Activated CD4-positive, alpha-beta T cell treated with anti-CD3 and anti-CD28 coated beads, Interleukin-2, amount 50 U/mL, for 1 hour (primary cell): ENCODE measurements at regions not wholly inside any gene's neighbourhood (a gene's known extent, or its start where the extent isn't known, plus 50 kb on each side); places are given as distances from the start of the nearest gene placed in this dataset.
"Not testable (repeated sequence)": the region's sequence is repeated elsewhere in the genome, so short reads cannot be mapped to it uniquely, and the experiment has no call there.

ENCODE experiments used
- DNase-seq: peaks from one replicate; pipeline ENCODE4 v3.0.0-alpha.2; 2020

DNA sequence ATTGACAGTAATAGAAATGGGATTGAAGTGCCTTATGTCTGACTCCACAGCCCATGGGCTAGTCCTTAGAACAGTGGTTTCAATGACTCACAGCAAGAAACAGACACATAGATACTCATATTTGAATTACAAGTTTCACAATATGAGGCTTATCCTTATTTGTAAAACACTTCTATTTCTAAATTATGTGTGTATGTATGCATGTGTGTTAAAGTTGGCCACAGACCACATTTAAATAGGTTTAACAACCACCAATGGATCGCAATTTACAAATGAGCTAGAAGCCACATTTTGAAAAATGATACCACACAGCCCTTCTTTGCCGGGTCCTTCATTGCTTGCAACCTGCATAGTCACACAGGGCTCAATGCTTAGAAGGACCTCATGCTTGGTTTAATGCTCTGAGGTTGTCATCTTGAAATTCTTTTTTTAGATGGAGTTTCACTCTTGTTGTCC, 157.8 kb upstream of the PREP start:
- DNase-seq = no peak

DNA sequence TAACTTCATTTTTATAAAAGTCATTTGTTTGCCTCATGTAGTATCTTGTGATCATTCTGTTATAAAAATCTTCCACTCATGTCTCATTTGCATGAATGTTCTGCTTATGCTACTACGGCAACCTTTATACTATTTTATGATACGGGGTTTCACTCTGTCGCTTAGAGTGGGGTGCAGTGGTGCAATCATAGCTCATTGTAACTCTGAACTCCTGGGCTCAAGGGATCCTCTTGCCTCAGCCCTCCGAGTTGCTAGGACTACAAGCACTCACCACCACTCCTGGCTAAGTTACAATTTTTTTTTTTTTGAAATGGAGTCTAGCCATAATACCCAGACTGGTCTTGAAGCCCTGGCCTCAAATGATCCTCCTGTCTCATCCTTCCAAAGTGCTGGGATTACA, 154.4 kb upstream of the PREP start:
- DNase-seq = no peak

DNA sequence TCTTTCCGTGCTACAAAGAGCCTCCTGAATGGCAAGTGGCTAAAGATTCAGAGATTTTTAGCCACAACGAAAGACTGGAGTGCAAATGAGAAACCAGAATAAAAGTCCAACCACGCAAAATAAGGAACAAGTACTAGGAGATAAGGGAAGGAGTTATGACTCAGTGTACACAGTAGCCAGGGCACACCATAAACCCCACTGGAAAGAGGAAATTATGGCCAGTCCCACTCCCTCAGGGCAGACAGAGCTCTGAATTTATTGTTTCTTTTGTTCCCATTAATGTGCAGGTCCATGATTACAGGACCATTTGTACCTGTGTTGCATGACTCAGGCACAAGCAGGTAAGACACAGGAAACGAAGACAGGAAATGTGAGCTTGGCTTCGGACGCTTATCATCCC, 150.3 kb upstream of the PREP start:
- DNase-seq = no peak

DNA sequence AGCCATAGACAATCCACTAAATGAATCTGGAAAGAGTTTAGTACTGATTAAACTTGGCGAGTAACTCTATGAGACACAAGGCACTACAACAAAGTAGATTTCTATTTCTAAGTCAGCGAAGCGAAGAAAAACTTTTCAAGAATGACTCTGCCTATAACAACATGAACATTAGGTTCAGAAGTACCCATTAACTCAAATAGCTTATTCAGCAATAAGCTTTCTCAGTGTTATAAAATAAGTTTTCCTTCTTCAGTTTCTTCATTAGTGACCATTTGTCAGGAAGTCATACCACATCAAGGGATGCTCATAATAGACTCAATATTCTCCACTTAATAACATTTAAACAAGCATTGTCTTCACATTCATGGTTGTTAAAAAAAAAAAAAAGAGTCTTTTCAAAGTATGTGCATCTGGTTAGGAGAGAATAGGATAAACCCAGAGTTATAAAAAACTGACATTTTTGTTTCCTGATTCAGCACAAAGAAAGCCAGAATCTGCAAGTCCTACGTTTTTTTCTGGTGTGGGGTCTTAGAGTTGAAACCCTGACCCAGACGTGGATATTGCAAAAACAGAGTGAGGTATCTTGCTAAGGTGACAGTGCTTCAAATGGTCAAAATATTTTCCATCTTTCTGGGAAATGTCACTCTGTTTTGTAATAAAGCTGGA, 148.2 kb upstream of the PREP start:
- DNase-seq = no peak

DNA sequence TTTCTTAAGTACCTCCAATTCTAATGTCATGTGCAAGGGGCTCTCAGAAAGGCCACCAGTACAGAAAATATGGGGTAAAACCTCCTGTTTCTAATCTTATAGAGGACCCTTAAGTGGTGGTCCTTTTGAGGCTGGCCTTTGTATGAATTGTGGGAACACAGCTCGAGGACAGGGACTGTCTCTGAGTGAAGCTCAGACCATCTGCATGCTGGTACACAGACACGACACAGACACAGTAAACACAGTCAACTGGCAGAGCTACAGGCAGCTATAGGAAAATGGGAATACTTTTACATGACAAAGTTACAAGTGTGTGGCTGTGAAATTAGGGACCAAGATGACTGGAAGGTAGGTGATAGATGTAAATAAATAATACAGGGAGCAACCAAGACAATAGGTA, 143.9 kb upstream of the PREP start:
- DNase-seq = no peak

DNA sequence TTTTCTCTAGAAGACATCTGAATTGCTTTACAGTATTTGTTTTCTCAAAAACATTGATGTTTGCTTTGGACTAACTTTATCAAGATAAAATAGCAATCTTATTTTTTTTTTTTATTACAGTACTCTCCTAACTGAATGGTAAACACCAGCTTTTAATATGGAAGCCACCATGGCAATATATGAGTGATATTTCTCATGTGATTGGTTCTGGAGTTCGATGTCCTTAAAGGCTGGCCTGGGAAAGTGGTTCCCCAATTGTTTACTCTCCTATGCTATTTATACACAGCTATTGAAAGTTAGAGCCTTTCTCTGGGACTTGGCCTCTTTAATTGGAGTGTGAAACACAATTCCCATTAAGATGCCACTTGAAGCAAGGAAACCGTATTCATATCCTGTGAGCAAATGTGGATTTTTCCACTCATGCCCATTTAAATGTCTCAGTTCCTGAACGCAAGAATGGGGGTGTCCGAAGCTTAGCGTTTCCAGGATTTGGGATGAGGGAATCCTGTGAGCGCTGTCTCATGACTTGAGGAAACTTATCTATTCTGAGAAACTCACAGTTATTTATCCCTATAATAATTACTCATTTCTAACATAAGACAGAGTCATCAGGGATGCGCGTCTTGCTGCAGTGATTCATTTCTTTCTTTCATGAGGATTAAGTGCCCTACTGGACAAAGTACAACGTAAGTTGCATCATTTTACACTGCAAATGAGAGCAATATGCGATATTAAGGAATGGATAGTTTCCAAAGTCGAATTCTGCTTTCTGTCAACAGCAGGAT, 143.3 kb upstream of the PREP start:
- no peak for DNase-seq

DNA sequence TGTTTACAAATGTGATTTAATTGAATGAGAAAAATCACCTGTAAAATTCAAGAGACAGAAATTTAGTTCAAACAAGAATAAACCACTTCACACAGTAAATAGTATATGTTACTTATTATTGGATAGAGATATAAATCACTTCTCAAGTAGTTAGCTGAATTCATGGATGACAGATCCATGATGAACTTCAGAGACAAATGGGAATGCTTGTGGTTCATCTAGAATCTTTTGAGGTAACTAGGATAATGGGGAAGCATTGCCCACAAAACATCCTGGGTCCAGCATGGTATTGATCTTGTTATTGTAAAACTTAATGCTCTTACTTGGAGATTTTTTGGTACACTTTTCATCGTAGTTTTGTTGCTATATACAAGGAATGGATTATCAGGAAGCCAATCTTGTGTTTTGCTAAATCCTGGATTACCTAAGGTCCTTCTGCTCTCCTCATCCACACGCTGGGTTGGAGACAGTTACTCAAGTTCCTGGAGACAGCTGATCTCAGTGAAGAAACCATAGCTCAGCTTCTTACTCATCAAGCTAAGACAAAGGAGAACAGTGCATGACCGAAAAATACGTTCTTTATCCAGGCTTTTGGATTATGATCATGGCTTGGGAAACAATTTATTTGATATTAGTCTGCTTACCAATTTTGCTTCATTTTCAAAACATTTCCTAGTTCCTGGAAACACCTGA, 142.5 kb upstream of the PREP start:
- no peak for DNase-seq

DNA sequence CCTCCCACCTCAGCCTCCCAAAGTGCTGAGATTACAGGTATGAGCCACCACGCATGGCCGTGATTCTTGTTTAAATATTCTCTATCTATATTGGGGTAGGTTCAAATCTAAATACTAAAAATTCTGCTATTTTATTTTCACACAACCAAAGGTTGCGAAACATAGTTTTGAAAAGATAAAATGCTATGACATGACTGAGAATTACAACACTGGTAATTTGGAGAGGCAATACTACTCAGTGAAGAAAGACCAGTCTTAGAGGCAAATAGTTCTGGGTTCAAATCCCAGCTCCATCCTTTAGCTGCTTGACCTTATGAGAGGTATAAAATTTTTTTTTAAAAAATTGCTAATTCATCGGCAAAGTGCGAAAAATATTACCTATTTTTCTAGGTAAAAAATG, 137.0 kb upstream of the PREP start:
- DNase-seq = no peak

DNA sequence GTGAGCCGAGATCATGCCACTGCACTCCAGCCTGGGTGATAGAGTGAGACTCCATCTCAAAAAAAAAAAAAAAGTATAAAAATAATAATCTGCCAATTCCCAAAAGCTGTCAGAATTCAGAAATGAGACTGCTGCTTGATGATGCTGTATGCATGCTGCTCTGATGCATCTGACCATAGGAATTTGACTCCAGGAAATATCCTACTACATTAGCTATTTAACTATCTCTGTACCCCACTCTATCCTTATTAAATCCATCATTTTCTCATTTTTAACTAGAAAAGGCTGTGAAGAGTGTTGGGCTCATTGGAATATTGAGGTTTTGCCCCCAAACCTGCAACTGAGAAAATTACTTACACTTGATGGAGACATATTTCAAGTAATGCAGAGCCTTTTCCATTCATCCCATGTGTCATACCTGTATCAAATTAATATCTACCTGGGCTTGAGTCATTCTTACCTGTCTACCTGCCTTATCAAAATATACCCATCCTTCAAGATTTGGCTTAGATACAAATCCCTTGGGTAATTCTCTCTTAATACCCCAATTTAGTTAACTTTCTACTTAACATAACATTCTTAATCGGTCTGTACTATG, 135.2 kb upstream of the PREP start:
- DNase-seq = no peak

DNA sequence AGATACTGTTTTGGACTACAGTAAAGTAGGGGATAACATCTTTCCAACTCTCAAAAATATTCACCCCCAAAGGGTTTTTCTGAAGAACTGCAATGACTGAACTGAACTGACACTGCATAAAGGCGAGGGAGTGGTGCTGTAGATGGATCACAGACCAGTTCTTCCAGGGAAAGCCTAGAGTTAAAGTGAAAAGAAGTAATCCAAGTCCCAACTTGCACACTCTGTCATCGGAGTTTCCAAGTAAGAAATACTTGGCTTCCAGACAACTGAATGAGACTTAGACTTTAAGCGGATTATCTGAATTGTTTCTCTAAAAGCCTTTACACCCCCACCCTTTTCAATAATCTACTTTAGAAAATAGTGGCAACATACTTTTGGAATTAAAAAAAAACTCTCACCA, 134.1 kb upstream of the PREP start:
- no peak for DNase-seq

DNA sequence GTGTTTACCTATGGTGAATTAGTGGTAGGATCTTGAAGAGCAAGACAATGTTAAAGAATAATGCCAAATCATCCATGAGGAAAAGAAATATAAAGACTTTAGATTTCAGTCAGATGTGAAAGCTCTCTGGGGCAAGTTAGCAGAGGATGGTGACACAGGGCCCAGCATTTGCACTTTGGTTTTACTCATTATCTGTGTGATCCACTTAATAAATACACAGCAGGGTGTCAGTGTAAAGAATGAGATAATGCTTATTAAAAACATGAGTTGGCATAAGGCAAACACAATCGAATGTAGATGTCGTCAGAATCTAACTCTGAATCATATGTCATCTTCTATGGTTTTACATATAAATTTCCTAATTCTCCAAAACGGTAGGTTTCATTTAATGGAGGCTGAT, 130.4 kb upstream of the PREP start:
- no peak for DNase-seq

DNA sequence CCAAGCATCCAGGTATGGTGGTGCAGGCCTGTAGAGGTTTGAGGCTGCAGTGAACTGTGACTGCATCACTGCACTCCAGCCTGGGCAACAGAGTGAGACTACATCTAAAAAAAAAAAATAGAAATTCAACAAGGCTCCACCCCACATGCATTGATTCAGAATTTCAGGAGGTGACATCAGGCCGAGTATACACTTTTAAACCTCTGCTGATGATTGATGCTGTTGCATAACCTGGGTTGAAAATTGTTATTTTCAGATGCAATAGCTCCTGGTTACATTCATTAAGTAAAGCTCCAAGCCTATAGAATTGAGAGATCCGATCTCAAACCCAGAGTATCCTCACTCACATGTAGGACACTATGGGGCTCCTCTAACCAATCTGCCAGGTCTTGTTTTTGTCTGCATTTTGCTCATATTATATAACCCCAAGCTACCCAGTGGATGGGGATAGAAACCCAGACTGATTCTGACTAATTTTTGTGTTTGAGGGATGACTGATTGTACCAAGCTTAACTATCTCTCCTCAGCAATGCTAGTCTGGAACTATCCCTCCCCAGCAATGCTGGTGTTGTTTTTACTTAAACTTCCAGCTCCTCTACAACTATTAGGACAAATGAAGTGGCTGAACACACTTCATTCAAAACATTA, 123.5 kb upstream of the PREP start:
- no peak for DNase-seq

DNA sequence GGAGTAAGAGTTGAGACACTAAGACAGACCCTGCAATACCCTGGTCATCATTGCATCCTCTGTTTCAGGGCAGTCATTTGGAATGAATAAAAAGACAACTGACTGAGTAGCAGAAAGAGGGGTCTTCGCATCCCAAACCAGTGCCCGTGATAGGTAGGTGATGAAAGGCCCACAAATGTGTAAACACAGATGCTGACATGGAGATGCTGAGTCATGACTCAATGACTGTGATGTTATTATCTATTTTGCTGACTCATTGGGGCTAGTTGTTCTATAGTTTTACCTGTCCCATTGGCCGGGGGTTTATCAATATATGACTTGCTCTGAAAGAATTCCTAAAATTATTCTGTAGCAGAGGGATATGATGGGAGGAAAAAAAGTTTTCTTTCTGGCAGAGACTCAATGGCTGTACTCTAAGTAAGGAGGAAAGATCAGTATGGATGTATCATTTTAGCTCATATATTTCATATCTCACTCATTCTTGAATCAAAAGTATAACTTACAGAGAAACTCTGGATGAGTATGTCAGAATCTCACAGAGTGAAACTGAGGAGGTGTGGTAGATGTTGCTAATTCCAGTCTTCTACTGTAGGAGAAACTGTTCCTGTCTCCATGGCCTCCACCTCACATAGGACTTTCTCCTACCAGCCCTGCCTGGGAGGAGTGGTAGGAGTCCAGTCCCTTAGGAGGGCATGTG, 119.9 kb upstream of the PREP start:
- DNase-seq = no peak

DNA sequence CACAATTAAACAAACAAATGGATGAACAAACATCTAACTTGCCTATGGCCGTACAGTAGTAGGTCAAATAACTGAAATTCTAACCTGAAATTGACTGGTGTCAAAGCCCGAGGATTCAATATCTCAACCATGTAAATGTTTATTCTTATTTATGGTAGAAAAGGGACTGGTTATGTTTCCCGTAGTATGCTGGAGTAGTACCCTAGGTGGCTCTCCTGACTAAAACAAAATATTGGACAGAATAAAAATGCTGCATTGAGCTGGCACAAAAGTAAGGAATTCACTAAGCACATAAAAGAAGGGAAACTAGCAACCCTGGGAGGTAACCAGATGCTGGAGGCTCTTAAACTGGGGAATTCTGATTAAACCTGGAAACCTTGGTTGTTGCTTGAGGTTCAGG, 117.1 kb upstream of the PREP start:
- no peak for DNase-seq

DNA sequence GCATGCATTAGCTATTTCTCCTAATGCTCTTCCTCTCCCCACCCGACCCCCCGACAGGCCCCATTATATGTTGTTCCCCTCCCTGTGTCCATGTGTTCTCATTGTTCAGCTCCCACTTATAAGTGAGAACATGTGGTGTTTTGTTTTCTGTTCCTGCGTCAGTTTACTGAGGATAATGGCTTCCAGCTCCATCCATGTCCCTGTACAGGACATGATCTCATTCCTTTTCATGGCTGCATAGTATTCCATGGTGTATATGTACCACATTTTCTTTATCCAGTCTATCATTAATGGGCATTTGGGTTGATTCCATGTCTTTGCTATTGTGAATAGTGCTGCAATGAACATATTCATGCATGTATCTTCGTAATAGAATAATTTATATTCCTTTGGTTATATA, 116.1 kb upstream of the PREP start:
- not testable (repeated sequence) for DNase-seq

DNA sequence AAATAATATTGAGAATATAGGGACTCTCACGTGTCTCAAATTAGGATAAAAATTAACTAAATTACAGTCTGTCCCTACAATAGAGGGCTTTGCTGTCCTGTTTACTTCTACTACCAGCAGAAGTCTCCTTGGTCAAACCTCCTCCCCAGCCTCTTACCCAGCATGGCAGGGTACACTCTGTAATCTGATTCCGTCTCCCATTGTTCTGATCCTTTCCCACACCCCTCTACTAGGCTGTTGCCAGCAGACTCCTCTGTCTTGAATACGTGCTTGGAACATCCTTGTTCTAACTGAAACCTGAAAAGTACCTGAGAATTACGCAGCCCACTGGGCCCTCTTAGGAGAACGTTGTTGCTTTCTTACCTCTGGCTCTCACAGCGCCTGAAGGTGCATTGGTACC, 112.2 kb upstream of the PREP start:
- no peak for DNase-seq

DNA sequence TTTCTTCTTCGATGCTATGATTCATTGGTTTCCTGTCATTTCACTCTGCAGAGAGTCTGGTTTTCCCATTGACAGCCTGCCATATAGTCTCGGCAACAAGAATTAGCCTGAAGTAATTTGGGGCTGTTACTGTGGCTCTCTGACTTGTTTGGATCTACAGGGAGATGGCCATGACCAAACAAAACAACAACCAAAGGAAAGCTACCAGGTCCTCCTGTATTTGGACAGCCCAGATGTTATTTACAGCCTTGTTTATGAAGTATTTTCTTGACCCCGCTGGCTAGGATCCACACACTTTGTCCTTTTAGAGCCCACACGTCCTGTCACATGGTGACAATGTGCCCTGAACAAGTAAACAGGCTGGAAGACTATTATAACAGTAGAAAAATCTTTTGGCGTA, 111.4 kb upstream of the PREP start:
- DNase-seq = no peak

DNA sequence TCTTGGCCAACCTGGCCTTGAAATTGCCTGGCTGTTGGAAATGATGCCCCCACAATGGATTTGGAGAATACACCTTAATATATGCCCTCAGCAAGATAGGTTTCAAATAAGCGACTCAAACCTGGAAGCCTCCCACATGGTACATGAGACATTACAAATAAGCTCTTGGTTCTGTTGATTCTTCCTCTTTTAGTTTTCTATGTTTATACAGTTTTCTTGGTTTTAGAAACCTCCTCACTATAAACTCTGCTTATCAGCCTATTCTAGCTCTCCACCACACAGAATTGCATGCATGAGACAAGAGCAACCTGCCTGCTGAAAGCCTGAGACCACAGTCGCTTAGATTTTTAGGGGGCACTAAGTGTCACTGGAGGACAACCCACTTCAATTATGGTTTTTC, 108.8 kb upstream of the PREP start:
- no peak for DNase-seq

DNA sequence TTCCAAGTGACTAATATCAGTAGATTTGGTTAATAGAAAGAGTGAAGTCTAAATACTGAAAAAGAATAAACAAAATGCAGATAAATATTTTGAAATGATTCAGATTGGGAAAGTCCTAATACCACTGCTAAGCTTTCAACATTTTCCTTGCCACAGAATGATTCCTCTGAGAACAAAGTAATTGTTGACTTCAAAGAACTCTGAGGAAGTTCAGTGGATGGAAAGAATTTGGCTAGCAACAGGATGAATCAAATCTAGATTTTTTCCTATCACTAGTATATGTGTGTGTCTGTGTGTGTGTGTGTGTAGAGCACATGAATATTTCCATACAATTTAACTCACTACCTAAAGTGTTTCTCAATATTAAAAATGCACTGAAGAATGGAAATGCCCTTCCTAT, 107.9 kb upstream of the PREP start:
- no peak for DNase-seq

DNA sequence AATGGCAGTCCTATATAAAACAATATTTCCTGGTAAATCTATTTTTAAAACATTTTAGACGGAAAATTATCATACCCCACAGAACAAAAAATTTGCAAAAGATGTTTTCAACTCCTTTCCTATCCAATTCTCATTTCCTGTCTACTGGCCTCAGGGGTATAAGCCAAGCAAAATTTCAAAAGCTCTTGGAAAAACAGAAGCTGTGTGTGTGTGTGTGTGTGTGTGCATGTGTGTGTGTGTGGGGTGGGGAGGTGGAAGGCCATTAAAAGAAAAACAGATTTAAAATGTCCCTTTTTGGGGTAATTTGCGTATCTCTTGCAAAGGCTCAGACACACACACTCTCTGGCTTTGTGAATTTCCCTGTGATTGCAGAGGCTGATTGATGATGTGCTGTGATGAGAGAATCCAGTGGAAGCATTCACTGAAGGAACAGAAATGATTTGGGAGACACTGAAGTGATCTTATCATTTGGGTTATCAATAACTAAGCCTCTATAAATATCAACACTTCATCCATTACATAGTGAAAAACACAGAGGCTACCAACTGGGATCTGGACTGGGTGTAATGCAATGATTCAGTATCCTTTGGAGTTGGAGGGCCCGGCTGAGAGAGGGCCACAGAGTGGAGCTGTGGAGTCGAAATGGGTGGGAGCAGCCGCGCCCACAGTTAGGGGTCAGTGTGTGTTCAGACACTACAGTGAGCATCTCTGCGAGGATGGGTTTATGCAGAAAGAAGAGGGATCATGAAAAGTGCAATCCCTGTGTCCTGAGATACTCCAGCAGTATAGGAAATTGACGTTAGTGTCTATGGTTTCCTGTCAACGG, 106.8 kb upstream of the PREP start:
- DNase-seq = no peak

DNA sequence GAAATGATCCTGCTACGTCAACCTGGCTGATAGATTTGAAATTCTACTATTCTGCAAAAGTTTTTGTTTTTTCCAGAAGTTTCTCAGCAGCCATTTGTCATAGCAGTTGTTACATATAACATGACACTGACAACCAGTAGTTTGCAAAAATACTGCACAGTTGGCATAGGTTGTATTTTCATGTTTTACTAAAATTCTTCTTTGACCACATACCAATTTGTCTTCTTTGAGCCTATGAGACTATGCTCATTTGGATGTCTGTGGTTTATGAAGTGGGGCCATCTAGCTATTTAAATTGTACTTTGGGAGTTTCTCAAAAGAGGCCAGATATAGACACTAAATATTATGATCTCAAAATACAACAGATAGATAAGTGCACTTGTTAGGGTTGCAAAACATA, 104.9 kb upstream of the PREP start:
- DNase-seq = no peak

DNA sequence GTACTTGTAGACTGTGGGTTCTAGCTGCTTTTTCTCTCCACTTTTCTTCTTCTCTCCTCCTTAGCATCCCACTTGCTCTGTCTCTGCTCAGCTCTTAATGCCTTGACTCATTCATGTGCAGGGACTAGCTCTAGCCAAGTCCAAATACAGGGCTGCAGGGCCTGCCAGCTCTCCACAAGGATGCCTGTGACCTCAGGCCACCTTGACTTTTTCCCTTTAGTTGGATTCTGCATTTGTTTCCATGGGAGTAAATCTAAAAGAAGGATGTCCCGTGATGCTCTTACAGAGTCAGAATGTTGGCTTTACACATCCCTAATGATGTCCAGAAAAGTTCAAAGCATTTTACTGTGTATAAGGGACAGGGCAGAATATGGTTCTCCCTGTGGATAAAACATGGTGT, 101.8 kb upstream of the PREP start:
- DNase-seq = no peak
